HCT116 (cell line): ENCODE measurements at regions not wholly inside any gene's neighbourhood (a gene's known extent, or its start where the extent isn't known, plus 50 kb on each side); places are given as distances from the start of the nearest gene placed in this dataset.

Experiments used
- ATAC-seq: fragments of 200-7000 bp; cut with Tn5 transposase; 2 replicates; pipeline ENCODE4 v1.9.1; 2020; ENCODE audit warnings: mild to moderate bottlenecking, moderate library complexity
- BruUV-seq: library from RNA; stranded (reverse); fragments of 400-500 nt; replicated peaks from 2 replicates; lab custom pipeline; 2021; lab: Mats Ljungman, UMichigan
- CTCF ChIA-PET: fragments of 300-600 bp; sonication (Branson Sonifier 250); formaldehyde crosslinking; loops from one replicate; lab custom pipeline; 2021; ENCODE audit warnings: antibody characterized with exemption; lab: Charles Lee
- POLR2A ChIA-PET: fragments of 300-600, 350-600 bp; sonication (Branson Sonifier 250); formaldehyde crosslinking; loops from one replicate; lab custom pipeline; 2021; ENCODE audit warnings: antibody characterized with exemption; lab: Charles Lee
- RAD21 ChIA-PET, 2 experiments: fragments of 300-600 bp; sonication (Branson Sonifier 250); formaldehyde crosslinking; loops; one replicate each; lab custom pipeline; 2023; ENCODE audit warnings: low total read pairs in 2 of 2; ENCODE audit not compliant: uncharacterized antibody in 2 of 2, unreplicated experiment in 2 of 2, low non-redundant PET in 1 of 2; lab: Charles Lee
- DNase-seq: peaks from one replicate; pipeline ENCODE4 v3.0.0-alpha.2; 2010; ENCODE audit warnings: low read depth, low spot score
- H2AFZ ChIP-seq: fragments of 200-600 bp; shearing (Covaris generic), sonication (generic); 2 replicates; pipeline ENCODE4 v1.6.1; 2017; ENCODE audit warnings: low read depth, mixed run types, mixed read lengths, antibody characterized with exemption, low read length; ENCODE audit not compliant: poor library complexity, severe bottlenecking
- H3K27ac ChIP-seq: 2 replicates; pipeline ENCODE4 v1.5.1; 2012; ENCODE audit warnings: low read depth, low read length
- H3K27me3 ChIP-seq: fragments of 200-600 bp; sonication (generic); 2 replicates; pipeline ENCODE4 v1.6.1; 2016; ENCODE audit warnings: mixed run types, low read length, mixed read lengths; ENCODE audit not compliant: insufficient read depth
- H3K36me3 ChIP-seq, 2 experiments: fragments of 200-500 bp in 1 of 2; fragments of 200-600 bp in 1 of 2; sonication (Bioruptor generic) in 1 of 2; sonication (generic) in 1 of 2; 2 replicates each; pipeline versions ENCODE4 v1.5.1 to v1.6.1; 2014 to 2016; ENCODE audit warnings: low read length in 2 of 2, inconsistent platforms in 1 of 2, mixed read lengths in 1 of 2, mixed run types in 1 of 2; ENCODE audit not compliant: insufficient read depth in 2 of 2, control insufficient read depth in 1 of 2
- H3K4me1 ChIP-seq, 2 experiments: fragments of 200-600 bp in 1 of 2; sonication (generic) in 1 of 2; 2 replicates each; pipeline versions ENCODE4 v1.5.1 to v1.6.1; 2012 to 2017; ENCODE audit warnings: low read length in 2 of 2, inconsistent platforms in 1 of 2, mild to moderate bottlenecking in 1 of 2, mixed read lengths in 1 of 2, mixed run types in 1 of 2, moderate library complexity in 1 of 2; ENCODE audit not compliant: insufficient read depth in 2 of 2, control insufficient read depth in 1 of 2
- H3K4me2 ChIP-seq: fragments of 200-600 bp; sonication (generic); 2 replicates; pipeline ENCODE4 v1.6.1; 2017; ENCODE audit warnings: mixed run types, low read length, mixed read lengths
- H3K4me3 ChIP-seq, 2 experiments: fragments of 200-600 bp in 1 of 2; sonication (generic) in 1 of 2; replicated peaks in 1 of 2; 2 replicates each; pipeline ENCODE4 v1.5.1; 2011 to 2016; ENCODE audit warnings: low read length in 2 of 2, control low read depth in 1 of 2, low read depth in 1 of 2, mild to moderate bottlenecking in 1 of 2, mixed read lengths in 1 of 2, mixed run types in 1 of 2
- H3K79me2 ChIP-seq: fragments of 200-600 bp; sonication (generic); 2 replicates; pipeline ENCODE4 v1.6.1; 2017; ENCODE audit warnings: mild to moderate bottlenecking, mixed run types, low read length, moderate library complexity, mixed read lengths; ENCODE audit not compliant: insufficient read depth
- H3K9ac ChIP-seq: fragments of 200-600 bp; sonication (generic); 2 replicates; pipeline ENCODE4 v1.6.1; 2016; ENCODE audit warnings: low read length, mixed read lengths
- H3K9me2 ChIP-seq: fragments of 200-600 bp; sonication (generic), shearing (Covaris generic); 2 replicates; pipeline ENCODE4 v1.6.1; 2017; ENCODE audit warnings: mixed run types, mild to moderate bottlenecking, moderate library complexity; ENCODE audit not compliant: insufficient read depth
- H3K9me3 ChIP-seq, 2 experiments: fragments of 200-500 bp in 1 of 2; fragments of 200-600 bp in 1 of 2; sonication (Bioruptor generic) in 1 of 2; sonication (generic) in 1 of 2; 2 replicates each; pipeline ENCODE4 v1.6.1; 2014 to 2017; ENCODE audit warnings: low read length in 2 of 2, mixed read lengths in 2 of 2, inconsistent platforms in 1 of 2, low read depth in 1 of 2, mild to moderate bottlenecking in 1 of 2, mixed run types in 1 of 2, moderate library complexity in 1 of 2; ENCODE audit not compliant: control insufficient read depth in 1 of 2, insufficient read depth in 1 of 2
- H4K20me1 ChIP-seq: fragments of 200-600 bp; sonication (generic), shearing (Covaris generic); 2 replicates; pipeline ENCODE4 v1.6.1; 2017; ENCODE audit warnings: mixed run types, mild to moderate bottlenecking, moderate library complexity; ENCODE audit not compliant: insufficient read depth
- ATF3 ChIP-seq: IDR thresholded peaks from 2 replicates; pipeline ENCODE4 v1.6.1; 2012
- CBX3 ChIP-seq: IDR thresholded peaks from 2 replicates; pipeline ENCODE4 v1.6.1; 2012; ENCODE audit warnings: low read depth
- EGR1 ChIP-seq: IDR thresholded peaks from 2 replicates; pipeline ENCODE4 v1.6.1; 2012; ENCODE audit warnings: low read depth
- ELF1 ChIP-seq: IDR thresholded peaks from 2 replicates; pipeline ENCODE4 v1.6.1; 2012; ENCODE audit warnings: low read depth, borderline replicate concordance
- EZH2 ChIP-seq: fragments of 200-600 bp; sonication (generic); IDR thresholded peaks from 2 replicates; pipeline ENCODE4 v1.6.1; 2017; ENCODE audit warnings: antibody characterized with exemption, mixed run types
- EZH2phosphoT487 ChIP-seq: fragments of 200-600 bp; IDR thresholded peaks from 2 replicates; pipeline ENCODE4 v1.6.1; 2018; ENCODE audit warnings: antibody characterized with exemption, borderline replicate concordance
- FOSL1 ChIP-seq: IDR thresholded peaks from 2 replicates; pipeline ENCODE4 v1.6.1; 2012; ENCODE audit warnings: low read depth
- JUND ChIP-seq: IDR thresholded peaks from 2 replicates; pipeline ENCODE4 v1.6.1; 2012
- REST ChIP-seq: IDR thresholded peaks from 2 replicates; pipeline ENCODE4 v1.6.1; 2012; ENCODE audit warnings: low read depth
- SIN3A ChIP-seq: IDR thresholded peaks from 2 replicates; pipeline ENCODE4 v1.6.1; 2012; ENCODE audit warnings: low read depth
- SP1 ChIP-seq: IDR thresholded peaks from 2 replicates; pipeline ENCODE4 v1.6.1; 2012; ENCODE audit warnings: low read depth
- SRF ChIP-seq: IDR thresholded peaks from 2 replicates; pipeline ENCODE4 v1.6.1; 2012; ENCODE audit warnings: low read depth
- TCF7L2 ChIP-seq: IDR thresholded peaks from 2 replicates; pipeline ENCODE4 v1.7.0; 2011; ENCODE audit warnings: borderline replicate concordance, inconsistent platforms; ENCODE audit not compliant: insufficient read depth, insufficient read length; ENCODE audit errors: extremely low read depth
- YY1 ChIP-seq: IDR thresholded peaks from 2 replicates; pipeline ENCODE4 v1.6.1; 2011; ENCODE audit warnings: low read length, low read depth, moderate library complexity, mild to moderate bottlenecking; ENCODE audit not compliant: insufficient replicate concordance; ENCODE audit errors: extremely low read depth
- ZFX ChIP-seq: fragments of 450-650 bp; IDR thresholded peaks from 2 replicates; pipeline ENCODE4 v1.6.1; 2017
- ZNF274 ChIP-seq: fragments of 200-500 bp; sonication (Bioruptor generic); IDR thresholded peaks from 2 replicates; pipeline ENCODE4 v1.6.1; 2014; ENCODE audit warnings: mild to moderate bottlenecking, low read depth, low read length, inconsistent platforms
- intact Hi-C: fragments of 100-400 bp; cut with micrococcal nuclease; formaldehyde crosslinking; loops from 2 replicates; pipeline ENCODE4 v1.10.0; 2022

- no peak overlapping the region for H3K27ac ChIP-seq
- ATAC-seq (no peak), DNase-seq (no peak)
- H3K79me2 ChIP-seq: no peaks in the 10 kb centered on the region
- H2AFZ ChIP-seq: no peak overlapping the region
- no peaks in the 10 kb centered on the region for H3K9me2 ChIP-seq
- ChIA-PET POLR2A (no interaction called here), RAD21 (no interaction called here), CTCF (no interaction called here)
- H3K9me3 ChIP-seq: no peaks in the 10 kb centered on the region
- no peaks in the 10 kb centered on the region for H3K27me3 ChIP-seq
- no peak overlapping the region for H3K4me2 ChIP-seq
- BruUV-seq: no TSS peak
- no peak overlapping the region for H3K4me3 ChIP-seq
- H3K4me1 ChIP-seq: no peaks in the 10 kb centered on the region
- no peaks in the 10 kb centered on the region for H3K36me3 ChIP-seq
- intact Hi-C loops: no loop called here
- H4K20me1 ChIP-seq: no peaks in the 10 kb centered on the region
- TF ChIP-seq EZH2 (no peak), ZFX (no peak), CBX3 (no peak), TCF7L2 (no peak), SP1 (no peak), FOSL1 (no peak), SIN3A (no peak)
- H3K9ac ChIP-seq: no peak overlapping the region
These were observed 125.4 kb downstream of the RNASET2 start for GRCh38 chr6:166830891-166831363.

- Histone ChIP-seq H3K4me3 (no peak overlapping the region), H3K4me1 (no peaks in the 10 kb centered on the region), H3K9me3 (no peaks in the 10 kb centered on the region), H2AFZ (no peak overlapping the region), H3K9me2 (no peaks in the 10 kb centered on the region), H3K79me2 (no peaks in the 10 kb centered on the region), H3K9ac (no peak overlapping the region), H3K27me3 (no peaks in the 10 kb centered on the region), H3K36me3 (no peaks in the 10 kb centered on the region), H3K4me2 (no peak overlapping the region), H3K27ac (no peak overlapping the region), H4K20me1 (no peaks in the 10 kb centered on the region)
- ChIA-PET POLR2A (no interaction called here), CTCF (no interaction called here), RAD21 (no interaction called here)
- no TSS peak for BruUV-seq
- intact Hi-C loops: no loop called here
- DNase-seq: no peak
- TF ChIP-seq EZH2phosphoT487 (no peak), REST (no peak), EGR1 (no peak), ATF3 (no peak), JUND (no peak), ZNF274 (no peak), ELF1 (no peak), YY1 (no peak), FOSL1 (no peak), SRF (no peak), SIN3A (no peak), TCF7L2 (no peak)
- ATAC-seq: no peak
These were observed 126.0 kb downstream of the RNASET2 start for GRCh38 chr6:166830185-166830890.
